ENCODE measurements at regions not wholly inside any gene's neighbourhood (a gene's known extent, or its start where the extent isn't known, plus 50 kb on each side); places are given as distances from the start of the nearest gene placed in this dataset.

DNA sequence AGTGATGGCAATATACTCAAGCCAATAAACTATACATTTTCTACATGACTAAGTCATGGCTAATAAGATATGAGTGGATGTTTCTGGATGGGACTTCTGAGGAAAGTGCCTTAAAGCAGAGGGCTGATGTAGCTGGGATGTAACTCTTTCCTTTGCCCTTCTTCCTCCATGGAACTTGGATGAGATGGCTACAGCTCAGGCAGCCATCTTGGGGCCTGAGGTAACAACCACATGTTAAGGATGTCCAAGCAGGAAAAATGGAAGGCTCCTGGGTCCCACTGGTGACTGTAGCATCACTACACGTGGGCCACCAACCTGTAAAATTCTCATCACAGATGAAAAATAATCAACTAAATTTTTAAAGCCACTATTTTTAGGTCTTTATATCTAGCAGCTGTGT is 54.4 kb upstream of the GRIP1 start:
- no peaks in the 10 kb centered on the region for H3K9me3 ChIP-seq
- intact Hi-C loops (cut with DNase I): no loop called here
- H3K4me3 ChIP-seq: no peak overlapping the region
- WGBS, 2 donors: 84 to 90% methylated on average over 1 of the region's 1 CpG
- TF ChIP-seq POLR2AphosphoS5 (IDR thresholded peaks at IDR 0.05): no peak
- TF ChIP-seq, protein P1, sequence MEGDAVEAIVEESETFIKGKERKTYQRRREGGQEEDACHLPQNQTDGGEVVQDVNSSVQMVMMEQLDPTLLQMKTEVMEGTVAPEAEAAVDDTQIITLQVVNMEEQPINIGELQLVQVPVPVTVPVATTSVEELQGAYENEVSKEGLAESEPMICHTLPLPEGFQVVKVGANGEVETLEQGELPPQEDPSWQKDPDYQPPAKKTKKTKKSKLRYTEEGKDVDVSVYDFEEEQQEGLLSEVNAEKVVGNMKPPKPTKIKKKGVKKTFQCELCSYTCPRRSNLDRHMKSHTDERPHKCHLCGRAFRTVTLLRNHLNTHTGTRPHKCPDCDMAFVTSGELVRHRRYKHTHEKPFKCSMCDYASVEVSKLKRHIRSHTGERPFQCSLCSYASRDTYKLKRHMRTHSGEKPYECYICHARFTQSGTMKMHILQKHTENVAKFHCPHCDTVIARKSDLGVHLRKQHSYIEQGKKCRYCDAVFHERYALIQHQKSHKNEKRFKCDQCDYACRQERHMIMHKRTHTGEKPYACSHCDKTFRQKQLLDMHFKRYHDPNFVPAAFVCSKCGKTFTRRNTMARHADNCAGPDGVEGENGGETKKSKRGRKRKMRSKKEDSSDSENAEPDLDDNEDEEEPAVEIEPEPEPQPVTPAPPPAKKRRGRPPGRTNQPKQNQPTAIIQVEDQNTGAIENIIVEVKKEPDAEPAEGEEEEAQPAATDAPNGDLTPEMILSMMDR (IDR thresholded peaks at IDR 0.05): no peak
- no peak for TF ChIP-seq POLR2A (IDR thresholded peaks at IDR 0.05)
- no peak for TF ChIP-seq EP300 (IDR thresholded peaks at IDR 0.05)
- H3K36me3 ChIP-seq: no peaks in the 10 kb centered on the region
- no peaks in the 10 kb centered on the region for H3K27me3 ChIP-seq
- DNase-seq: no peak
- no peaks in the 10 kb centered on the region for H3K4me1 ChIP-seq
- no peak overlapping the region for H3K27ac ChIP-seq

DNA sequence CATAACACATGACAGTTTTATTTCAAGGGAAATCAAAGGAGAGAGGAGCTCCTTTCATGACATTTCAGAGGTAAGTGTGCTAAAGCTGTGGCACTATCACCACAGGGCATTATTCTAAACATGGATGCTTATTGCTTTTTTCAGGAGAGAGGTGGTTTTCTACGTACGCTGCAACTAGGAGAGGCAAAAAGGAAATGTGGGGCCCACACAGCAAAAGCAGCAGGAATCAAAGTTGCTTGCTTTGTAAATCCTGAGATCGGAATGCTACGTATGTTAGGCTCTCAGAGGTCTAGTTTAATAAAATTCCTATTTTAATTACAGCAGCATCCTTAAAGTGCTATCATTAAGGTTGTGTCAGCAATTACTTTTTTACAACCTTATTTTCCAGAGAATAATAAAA is 55.0 kb upstream of the GRIP1 start:
- H3K9me3 ChIP-seq: no peaks in the 10 kb centered on the region
- no peaks in the 10 kb centered on the region for H3K4me1 ChIP-seq
- TF ChIP-seq EP300 (IDR thresholded peaks at IDR 0.05): no peak
- no peak for TF ChIP-seq POLR2A (IDR thresholded peaks at IDR 0.05)
- TF ChIP-seq, protein P1 (IDR thresholded peaks at IDR 0.05): no peak
- intact Hi-C loops (cut with DNase I): no loop called here
- H3K27ac ChIP-seq: no peak overlapping the region
- DNase-seq: no peak
- WGBS, 2 donors: 86 to 89% methylated on average over 4 of the region's 4 CpGs
- H3K4me3 ChIP-seq: no peak overlapping the region
- no peaks in the 10 kb centered on the region for H3K27me3 ChIP-seq
- H3K36me3 ChIP-seq: no peaks in the 10 kb centered on the region

DNA sequence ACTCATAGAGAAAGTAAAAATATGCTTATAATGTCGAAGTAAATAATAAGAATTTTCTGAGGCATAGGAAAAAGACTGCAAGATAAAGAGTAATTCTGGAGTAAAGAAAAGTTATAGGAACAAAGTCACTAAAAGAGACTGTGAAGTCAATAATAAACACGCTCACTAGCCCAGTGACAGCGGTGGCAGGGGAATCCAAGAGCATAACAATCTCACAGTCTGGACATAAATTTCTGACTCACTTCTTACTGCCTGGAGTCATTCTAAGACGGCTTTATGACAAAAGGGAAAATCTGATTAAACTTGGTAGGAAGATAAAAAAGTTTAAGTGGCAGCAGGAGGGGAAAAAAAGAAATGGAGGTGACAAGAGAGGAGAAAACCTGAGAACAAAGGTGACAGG is 56.4 kb upstream of the GRIP1 start:
- no peaks in the 10 kb centered on the region for H3K36me3 ChIP-seq
- H3K4me1 ChIP-seq: peaks cover 0 to 5% (median 2%) of the 10 kb centered on the region in 4 donors
- H3K4me3 ChIP-seq: no peak overlapping the region
- no peaks in the 10 kb centered on the region for H3K27me3 ChIP-seq
- H3K9me3 ChIP-seq: no peaks in the 10 kb centered on the region
- TF ChIP-seq POLR2A (IDR thresholded peaks at IDR 0.05) (no peak), EP300 (IDR thresholded peaks at IDR 0.05) (no peak), POLR2AphosphoS5 (IDR thresholded peaks at IDR 0.05) (no peak)
- TF ChIP-seq, protein P1 (IDR thresholded peaks at IDR 0.05): no peak
- WGBS, 2 donors: 82 to 87% methylated on average over 4 of the region's 4 CpGs
- DNase-seq: no peak
- intact Hi-C loops (cut with DNase I): no loop called here
- no peak overlapping the region for H3K27ac ChIP-seq

DNA sequence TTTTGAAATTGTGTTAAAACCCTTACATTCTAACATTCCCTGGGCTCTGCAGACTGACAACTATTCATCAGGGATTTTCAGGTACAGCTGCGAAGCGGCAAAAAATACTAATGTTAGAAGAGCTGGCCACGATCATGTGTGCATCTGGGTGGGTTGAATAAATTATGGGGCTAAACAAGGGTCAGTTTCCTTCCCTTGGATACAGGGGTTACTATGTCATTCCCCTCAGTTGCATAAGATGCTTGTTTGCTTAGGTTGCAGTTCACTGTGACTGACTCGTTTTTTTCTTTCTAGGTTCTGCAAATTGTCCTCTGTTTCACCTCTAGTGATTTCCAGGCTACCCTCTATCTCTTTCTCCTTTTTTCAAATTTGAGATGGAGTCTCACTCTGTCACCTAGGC is 58.1 kb upstream of the GRIP1 start:
- intact Hi-C loops (cut with DNase I): no loop called here
- no peaks in the 10 kb centered on the region for H3K36me3 ChIP-seq
- WGBS, 2 donors: 82 to 87% methylated on average over 4 of the region's 4 CpGs
- no peaks in the 10 kb centered on the region for H3K9me3 ChIP-seq
- H3K4me1 ChIP-seq: peaks cover 0 to 11% (median 6%) of the 10 kb centered on the region in 4 donors
- H3K27ac ChIP-seq: no peak overlapping the region
- DNase-seq: no peak
- TF ChIP-seq, protein P1 (IDR thresholded peaks at IDR 0.05): no peak
- TF ChIP-seq EP300 (IDR thresholded peaks at IDR 0.05) (no peak), POLR2AphosphoS5 (IDR thresholded peaks at IDR 0.05) (no peak), POLR2A (IDR thresholded peaks at IDR 0.05) (no peak)
- no peak overlapping the region for H3K4me3 ChIP-seq
- no peaks in the 10 kb centered on the region for H3K27me3 ChIP-seq

DNA sequence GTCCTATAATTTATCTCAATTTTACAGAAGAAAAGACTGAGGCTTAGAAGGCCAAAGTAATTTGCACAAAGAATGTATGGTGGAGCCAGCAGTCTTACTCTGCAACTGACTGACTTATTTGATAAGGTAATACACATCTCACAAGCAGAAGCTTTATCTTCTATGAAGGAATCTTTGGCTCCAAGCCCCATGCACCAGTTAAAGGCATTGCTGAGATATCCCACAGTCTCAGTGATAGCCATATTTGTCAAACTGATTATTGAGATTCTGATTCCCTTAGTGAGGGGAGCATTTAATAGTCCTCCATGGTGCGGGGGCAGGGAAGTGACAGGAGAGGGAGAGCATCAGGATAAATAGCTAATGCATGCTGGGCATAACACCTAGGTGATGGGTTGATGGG is 60.4 kb upstream of the GRIP1 start:
- intact Hi-C loops (cut with DNase I): no loop called here
- H3K9me3 ChIP-seq: no peaks in the 10 kb centered on the region
- TF ChIP-seq, protein P1 (IDR thresholded peaks at IDR 0.05): no peak
- TF ChIP-seq EP300 (IDR thresholded peaks at IDR 0.05) (no peak), POLR2A (IDR thresholded peaks at IDR 0.05) (no peak), POLR2AphosphoS5 (IDR thresholded peaks at IDR 0.05) (no peak)
- no peak for DNase-seq
- H3K27me3 ChIP-seq: no peaks in the 10 kb centered on the region
- H3K27ac ChIP-seq: no peak overlapping the region
- no peak overlapping the region for H3K4me3 ChIP-seq
- 96 to 97% methylated on average over 1 of the region's 1 CpG for WGBS, 2 donors
- peaks cover 0 to 22% (median 11%) of the 10 kb centered on the region in 4 donors for H3K4me1 ChIP-seq
- H3K36me3 ChIP-seq: no peaks in the 10 kb centered on the region
